ENCODE measurements at regions not wholly inside any gene's neighbourhood (a gene's known extent, or its start where the extent isn't known, plus 50 kb on each side); places are given as distances from the start of the nearest gene placed in this dataset.
"Not testable (repeated sequence)": the region's sequence is repeated elsewhere in the genome, so short reads cannot be mapped to it uniquely, and the experiment has no call there.

- H4K20me1 ChIP-seq (ENCODE audit: insufficient read depth, low read length) = no peaks in the 10 kb centered on the region
- no peak overlapping the region for H2AFZ ChIP-seq (ENCODE audit: low read length)
- no peaks in the 10 kb centered on the region for H3K27me3 ChIP-seq (ENCODE audit: insufficient read depth, low read length)
- H3K27ac ChIP-seq (ENCODE audit: low read depth, low read length) = no peak overlapping the region
- TF ChIP-seq CTCF (IDR thresholded peaks at IDR 0.05; ENCODE audit: extremely low read depth, low read depth, low read length) = no peak
- H3K36me3 ChIP-seq (ENCODE audit: insufficient read depth, low read length) = no peaks in the 10 kb centered on the region
- peaks cover 3% of the 10 kb centered on the region for H3K4me1 ChIP-seq (ENCODE audit: insufficient read depth, low read length)
- H3K79me2 ChIP-seq (ENCODE audit: insufficient read depth, low read length) = no peaks in the 10 kb centered on the region
- H3K4me2 ChIP-seq (ENCODE audit: insufficient read depth, low read length) = no peak overlapping the region
- H3K4me3 ChIP-seq (ENCODE audit: insufficient read depth, low read length) = no peak overlapping the region
- H3K9me3 ChIP-seq (ENCODE audit: low read depth, low read length) = no peaks in the 10 kb centered on the region
- no peak for DNase-seq (ENCODE audit: insufficient read length, low spot score, missing footprints)
Measured at GRCh38 chr4:177494791-177495190, 52.6 kb upstream of the AGA start.

GRCh38 chr4:177495626-177496025, 53.4 kb upstream of the AGA start:
- not testable (repeated sequence) for H3K27me3 ChIP-seq (ENCODE audit: insufficient read depth, low read length); H3K9me3 ChIP-seq (ENCODE audit: low read depth, low read length); H3K27ac ChIP-seq (ENCODE audit: low read depth, low read length); DNase-seq (ENCODE audit: insufficient read length, low spot score, missing footprints); H3K4me3 ChIP-seq (ENCODE audit: insufficient read depth, low read length); H3K79me2 ChIP-seq (ENCODE audit: insufficient read depth, low read length); H3K4me1 ChIP-seq (ENCODE audit: insufficient read depth, low read length); H3K36me3 ChIP-seq (ENCODE audit: insufficient read depth, low read length); H3K4me2 ChIP-seq (ENCODE audit: insufficient read depth, low read length); H4K20me1 ChIP-seq (ENCODE audit: insufficient read depth, low read length); H2AFZ ChIP-seq (ENCODE audit: low read length)

GRCh38 chr4:177499537-177499936, 57.3 kb upstream of the AGA start:
- H3K9me3 ChIP-seq (ENCODE audit: low read depth, low read length) = no peaks in the 10 kb centered on the region
- no peaks in the 10 kb centered on the region for H3K79me2 ChIP-seq (ENCODE audit: insufficient read depth, low read length)
- no peaks in the 10 kb centered on the region for H4K20me1 ChIP-seq (ENCODE audit: insufficient read depth, low read length)
- peaks cover 2% of the 10 kb centered on the region for H3K27me3 ChIP-seq (ENCODE audit: insufficient read depth, low read length)
- no peak overlapping the region for H3K4me2 ChIP-seq (ENCODE audit: insufficient read depth, low read length)
- H2AFZ ChIP-seq (ENCODE audit: low read length) = no peak overlapping the region
- H3K4me3 ChIP-seq (ENCODE audit: insufficient read depth, low read length) = no peak overlapping the region
- TF ChIP-seq CTCF (IDR thresholded peaks at IDR 0.05; ENCODE audit: extremely low read depth, low read depth, low read length) = no peak
- DNase-seq (ENCODE audit: insufficient read length, low spot score, missing footprints) = no peak
- H3K4me1 ChIP-seq (ENCODE audit: insufficient read depth, low read length) = no peaks in the 10 kb centered on the region
- H3K27ac ChIP-seq (ENCODE audit: low read depth, low read length) = no peak overlapping the region
- H3K36me3 ChIP-seq (ENCODE audit: insufficient read depth, low read length) = no peaks in the 10 kb centered on the region

- Histone ChIP-seq H2AFZ (ENCODE audit: low read length) (no peak overlapping the region), H3K27me3 (ENCODE audit: insufficient read depth, low read length) (peaks cover 2% of the 10 kb centered on the region), H3K4me1 (ENCODE audit: insufficient read depth, low read length) (no peaks in the 10 kb centered on the region), H3K36me3 (ENCODE audit: insufficient read depth, low read length) (no peaks in the 10 kb centered on the region), H3K9me3 (ENCODE audit: low read depth, low read length) (no peaks in the 10 kb centered on the region), H3K79me2 (ENCODE audit: insufficient read depth, low read length) (no peaks in the 10 kb centered on the region), H4K20me1 (ENCODE audit: insufficient read depth, low read length) (no peaks in the 10 kb centered on the region), H3K4me2 (ENCODE audit: insufficient read depth, low read length) (no peak overlapping the region), H3K27ac (ENCODE audit: low read depth, low read length) (no peak overlapping the region), H3K4me3 (ENCODE audit: insufficient read depth, low read length) (no peak overlapping the region)
- no peak for DNase-seq (ENCODE audit: insufficient read length, low spot score, missing footprints)
- no peak for TF ChIP-seq CTCF (IDR thresholded peaks at IDR 0.05; ENCODE audit: extremely low read depth, low read depth, low read length)
Measured at GRCh38 chr4:177505171-177505615, 63.0 kb upstream of the AGA start.
